ENCODE measurements at regions not wholly inside any gene's neighbourhood (a gene's known extent, or its start where the extent isn't known, plus 50 kb on each side); places are given as distances from the start of the nearest gene placed in this dataset.

- TF ChIP-seq, protein P1, sequence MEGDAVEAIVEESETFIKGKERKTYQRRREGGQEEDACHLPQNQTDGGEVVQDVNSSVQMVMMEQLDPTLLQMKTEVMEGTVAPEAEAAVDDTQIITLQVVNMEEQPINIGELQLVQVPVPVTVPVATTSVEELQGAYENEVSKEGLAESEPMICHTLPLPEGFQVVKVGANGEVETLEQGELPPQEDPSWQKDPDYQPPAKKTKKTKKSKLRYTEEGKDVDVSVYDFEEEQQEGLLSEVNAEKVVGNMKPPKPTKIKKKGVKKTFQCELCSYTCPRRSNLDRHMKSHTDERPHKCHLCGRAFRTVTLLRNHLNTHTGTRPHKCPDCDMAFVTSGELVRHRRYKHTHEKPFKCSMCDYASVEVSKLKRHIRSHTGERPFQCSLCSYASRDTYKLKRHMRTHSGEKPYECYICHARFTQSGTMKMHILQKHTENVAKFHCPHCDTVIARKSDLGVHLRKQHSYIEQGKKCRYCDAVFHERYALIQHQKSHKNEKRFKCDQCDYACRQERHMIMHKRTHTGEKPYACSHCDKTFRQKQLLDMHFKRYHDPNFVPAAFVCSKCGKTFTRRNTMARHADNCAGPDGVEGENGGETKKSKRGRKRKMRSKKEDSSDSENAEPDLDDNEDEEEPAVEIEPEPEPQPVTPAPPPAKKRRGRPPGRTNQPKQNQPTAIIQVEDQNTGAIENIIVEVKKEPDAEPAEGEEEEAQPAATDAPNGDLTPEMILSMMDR (IDR thresholded peaks at IDR 0.05), result no peak
- TF ChIP-seq USF2 (CRISPR knock-in tag; IDR thresholded peaks at IDR 0.05) (no peak), ATF3 (CRISPR knock-in tag; conservative IDR thresholded peaks at IDR 0.05) (no peak), IRF1 (CRISPR knock-in tag; IDR thresholded peaks at IDR 0.05) (no peak), CREB1 (CRISPR knock-in tag; IDR thresholded peaks at IDR 0.05) (no peak), ETV6 (CRISPR knock-in tag; IDR thresholded peaks at IDR 0.05) (no peak), ZNF281 (CRISPR knock-in tag; IDR thresholded peaks at IDR 0.05) (no peak), GABPB1 (CRISPR knock-in tag; IDR thresholded peaks at IDR 0.05) (no peak), ATF1 (CRISPR knock-in tag; IDR thresholded peaks at IDR 0.05) (no peak), ATF2 (CRISPR knock-in tag; IDR thresholded peaks at IDR 0.05; ENCODE audit: borderline replicate concordance, low read depth) (no peak), FOXK1 (CRISPR knock-in tag; IDR thresholded peaks at IDR 0.05) (no peak), SP1 (CRISPR knock-in tag; conservative IDR thresholded peaks at IDR 0.05) (no peak)
- TF ChIP-seq, protein P2, sequence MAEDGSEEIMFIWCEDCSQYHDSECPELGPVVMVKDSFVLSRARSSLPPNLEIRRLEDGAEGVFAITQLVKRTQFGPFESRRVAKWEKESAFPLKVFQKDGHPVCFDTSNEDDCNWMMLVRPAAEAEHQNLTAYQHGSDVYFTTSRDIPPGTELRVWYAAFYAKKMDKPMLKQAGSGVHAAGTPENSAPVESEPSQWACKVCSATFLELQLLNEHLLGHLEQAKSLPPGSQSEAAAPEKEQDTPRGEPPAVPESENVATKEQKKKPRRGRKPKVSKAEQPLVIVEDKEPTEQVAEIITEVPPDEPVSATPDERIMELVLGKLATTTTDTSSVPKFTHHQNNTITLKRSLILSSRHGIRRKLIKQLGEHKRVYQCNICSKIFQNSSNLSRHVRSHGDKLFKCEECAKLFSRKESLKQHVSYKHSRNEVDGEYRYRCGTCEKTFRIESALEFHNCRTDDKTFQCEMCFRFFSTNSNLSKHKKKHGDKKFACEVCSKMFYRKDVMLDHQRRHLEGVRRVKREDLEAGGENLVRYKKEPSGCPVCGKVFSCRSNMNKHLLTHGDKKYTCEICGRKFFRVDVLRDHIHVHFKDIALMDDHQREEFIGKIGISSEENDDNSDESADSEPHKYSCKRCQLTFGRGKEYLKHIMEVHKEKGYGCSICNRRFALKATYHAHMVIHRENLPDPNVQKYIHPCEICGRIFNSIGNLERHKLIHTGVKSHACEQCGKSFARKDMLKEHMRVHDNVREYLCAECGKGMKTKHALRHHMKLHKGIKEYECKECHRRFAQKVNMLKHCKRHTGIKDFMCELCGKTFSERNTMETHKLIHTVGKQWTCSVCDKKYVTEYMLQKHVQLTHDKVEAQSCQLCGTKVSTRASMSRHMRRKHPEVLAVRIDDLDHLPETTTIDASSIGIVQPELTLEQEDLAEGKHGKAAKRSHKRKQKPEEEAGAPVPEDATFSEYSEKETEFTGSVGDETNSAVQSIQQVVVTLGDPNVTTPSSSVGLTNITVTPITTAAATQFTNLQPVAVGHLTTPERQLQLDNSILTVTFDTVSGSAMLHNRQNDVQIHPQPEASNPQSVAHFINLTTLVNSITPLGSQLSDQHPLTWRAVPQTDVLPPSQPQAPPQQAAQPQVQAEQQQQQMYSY (CRISPR knock-in tag; IDR thresholded peaks at IDR 0.05), result no peak
These were observed 181.5 kb upstream of the TYRP1 start for GRCh38 chr9:12511726-12512125.
